ENCODE measurements at regions not wholly inside any gene's neighbourhood (a gene's known extent, or its start where the extent isn't known, plus 50 kb on each side); places are given as distances from the start of the nearest gene placed in this dataset.

GRCh38 chr4:101730291-101731117 lies 60.0 kb upstream of the BANK1 start:
- Mint-ChIP-seq H3K4me1 (peaks cover 6% of the 10 kb centered on the region), H3K27ac (no peak overlapping the region), H3K4me3 (no peak overlapping the region), H3K36me3 (ENCODE audit: low read depth) (no peaks in the 10 kb centered on the region), H3K27me3 (peaks cover 20% of the 10 kb centered on the region)
- H3K9me3 ChIP-seq (ENCODE audit: control insufficient read depth, low read length, poor library complexity, severe bottlenecking) = no peaks in the 10 kb centered on the region
- ATAC-seq = peak; percentile 79
- DNase-seq = peak in 2 of 3 donors; percentile 8 to 9

GRCh38 chr4:101727238-101727637 lies 63.3 kb upstream of the BANK1 start:
- ATAC-seq (no peak), DNase-seq (no peak)
- Mint-ChIP-seq H3K27ac (no peak overlapping the region), H3K4me1 (peaks cover 8% of the 10 kb centered on the region), H3K36me3 (ENCODE audit: low read depth) (no peaks in the 10 kb centered on the region), H3K27me3 (peaks cover 12% of the 10 kb centered on the region), H3K4me3 (no peak overlapping the region)
- no peaks in the 10 kb centered on the region for H3K9me3 ChIP-seq (ENCODE audit: control insufficient read depth, low read length, poor library complexity, severe bottlenecking)

- DNase-seq = no peak
- peaks cover 10% of the 10 kb centered on the region for H3K27me3 Mint-ChIP-seq
- H3K4me3 Mint-ChIP-seq = peak overlapping the region; percentile 12
- peaks cover 3% of the 10 kb centered on the region for H3K4me1 Mint-ChIP-seq
- no peaks in the 10 kb centered on the region for H3K36me3 Mint-ChIP-seq (ENCODE audit: low read depth)
- no peak for ATAC-seq
- no peaks in the 10 kb centered on the region for H3K9me3 ChIP-seq (ENCODE audit: control insufficient read depth, low read length, poor library complexity, severe bottlenecking)
- H3K27ac Mint-ChIP-seq = no peak overlapping the region
These were observed 66.4 kb upstream of the BANK1 start for GRCh38 chr4:101724093-101724492.

- no peak overlapping the region for H3K27ac Mint-ChIP-seq
- no peak overlapping the region for H3K4me3 Mint-ChIP-seq
- no peaks in the 10 kb centered on the region for H3K36me3 Mint-ChIP-seq (ENCODE audit: low read depth)
- no peaks in the 10 kb centered on the region for H3K9me3 ChIP-seq (ENCODE audit: control insufficient read depth, low read length, poor library complexity, severe bottlenecking)
- DNase-seq = no peak
- no peak for ATAC-seq
- no peaks in the 10 kb centered on the region for H3K4me1 Mint-ChIP-seq
- no peaks in the 10 kb centered on the region for H3K27me3 Mint-ChIP-seq
These were observed 71.7 kb upstream of the BANK1 start for GRCh38 chr4:101718810-101719209.

- ATAC-seq (no peak), DNase-seq (no peak)
- H3K9me3 ChIP-seq (ENCODE audit: control insufficient read depth, low read length, poor library complexity, severe bottlenecking) = no peaks in the 10 kb centered on the region
- Mint-ChIP-seq H3K36me3 (ENCODE audit: low read depth) (no peaks in the 10 kb centered on the region), H3K27ac (no peak overlapping the region), H3K4me3 (no peak overlapping the region), H3K27me3 (no peaks in the 10 kb centered on the region), H3K4me1 (no peaks in the 10 kb centered on the region)
These were observed 78.8 kb upstream of the BANK1 start for GRCh38 chr4:101711590-101712260.

GRCh38 chr4:101710806-101711205 lies 79.7 kb upstream of the BANK1 start:
- DNase-seq (no peak), ATAC-seq (no peak)
- no peaks in the 10 kb centered on the region for H3K27me3 Mint-ChIP-seq
- peaks cover 2% of the 10 kb centered on the region for H3K36me3 Mint-ChIP-seq (ENCODE audit: low read depth)
- no peaks in the 10 kb centered on the region for H3K4me1 Mint-ChIP-seq
- H3K4me3 Mint-ChIP-seq = no peak overlapping the region
- no peak overlapping the region for H3K27ac Mint-ChIP-seq
- no peaks in the 10 kb centered on the region for H3K9me3 ChIP-seq (ENCODE audit: control insufficient read depth, low read length, poor library complexity, severe bottlenecking)

- no peaks in the 10 kb centered on the region for H3K4me1 Mint-ChIP-seq
- H3K27me3 Mint-ChIP-seq = no peaks in the 10 kb centered on the region
- no peak overlapping the region for H3K27ac Mint-ChIP-seq
- no peaks in the 10 kb centered on the region for H3K9me3 ChIP-seq (ENCODE audit: control insufficient read depth, low read length, poor library complexity, severe bottlenecking)
- peaks cover 2% of the 10 kb centered on the region for H3K36me3 Mint-ChIP-seq (ENCODE audit: low read depth)
- no peak overlapping the region for H3K4me3 Mint-ChIP-seq
- ATAC-seq = no peak
- DNase-seq = no peak
These were observed 82.1 kb upstream of the BANK1 start for GRCh38 chr4:101708293-101709039.

- Mint-ChIP-seq H3K4me3 (no peak overlapping the region), H3K4me1 (no peaks in the 10 kb centered on the region), H3K36me3 (ENCODE audit: low read depth) (peaks cover 2% of the 10 kb centered on the region), H3K27ac (no peak overlapping the region), H3K27me3 (no peaks in the 10 kb centered on the region)
- DNase-seq (no peak), ATAC-seq (no peak)
- no peaks in the 10 kb centered on the region for H3K9me3 ChIP-seq (ENCODE audit: control insufficient read depth, low read length, poor library complexity, severe bottlenecking)
These were observed 82.9 kb upstream of the BANK1 start for GRCh38 chr4:101707596-101707995.

- Mint-ChIP-seq H3K27me3 (no peaks in the 10 kb centered on the region), H3K36me3 (ENCODE audit: low read depth) (peaks cover 2% of the 10 kb centered on the region), H3K27ac (no peak overlapping the region), H3K4me3 (no peak overlapping the region), H3K4me1 (no peaks in the 10 kb centered on the region)
- DNase-seq (no peak), ATAC-seq (no peak)
- H3K9me3 ChIP-seq (ENCODE audit: control insufficient read depth, low read length, poor library complexity, severe bottlenecking) = no peaks in the 10 kb centered on the region
These were observed 83.9 kb upstream of the BANK1 start for GRCh38 chr4:101706535-101707057.

- Mint-ChIP-seq H3K4me1 (no peaks in the 10 kb centered on the region), H3K27me3 (peaks cover 12% of the 10 kb centered on the region), H3K4me3 (no peak overlapping the region), H3K27ac (no peak overlapping the region), H3K36me3 (ENCODE audit: low read depth) (peaks cover under 1% of the 10 kb centered on the region)
- no peaks in the 10 kb centered on the region for H3K9me3 ChIP-seq (ENCODE audit: control insufficient read depth, low read length, poor library complexity, severe bottlenecking)
- ATAC-seq (no peak), DNase-seq (no peak)
These were observed 89.0 kb upstream of the BANK1 start for GRCh38 chr4:101701551-101701950.

- Mint-ChIP-seq H3K27ac (no peak overlapping the region), H3K36me3 (ENCODE audit: low read depth) (no peaks in the 10 kb centered on the region), H3K4me1 (peaks cover 4% of the 10 kb centered on the region), H3K27me3 (peaks cover 12% of the 10 kb centered on the region), H3K4me3 (no peak overlapping the region)
- no peaks in the 10 kb centered on the region for H3K9me3 ChIP-seq (ENCODE audit: control insufficient read depth, low read length, poor library complexity, severe bottlenecking)
- no peak for ATAC-seq
- no peak for DNase-seq
These were observed 90.9 kb upstream of the BANK1 start for GRCh38 chr4:101699441-101700124.

- H3K27me3 Mint-ChIP-seq = peaks cover 18% of the 10 kb centered on the region
- H3K9me3 ChIP-seq (ENCODE audit: control insufficient read depth, low read length, poor library complexity, severe bottlenecking) = no peaks in the 10 kb centered on the region
- DNase-seq (no peak), ATAC-seq (no peak)
- H3K4me1 Mint-ChIP-seq = peaks cover 4% of the 10 kb centered on the region
- H3K4me3 Mint-ChIP-seq = no peak overlapping the region
- no peaks in the 10 kb centered on the region for H3K36me3 Mint-ChIP-seq (ENCODE audit: low read depth)
- no peak overlapping the region for H3K27ac Mint-ChIP-seq
These were observed 93.3 kb upstream of the BANK1 start for GRCh38 chr4:101697266-101697665.
